ENCODE measurements at regions not wholly inside any gene's neighbourhood (a gene's known extent, or its start where the extent isn't known, plus 50 kb on each side); places are given as distances from the start of the nearest gene placed in this dataset.

DNA sequence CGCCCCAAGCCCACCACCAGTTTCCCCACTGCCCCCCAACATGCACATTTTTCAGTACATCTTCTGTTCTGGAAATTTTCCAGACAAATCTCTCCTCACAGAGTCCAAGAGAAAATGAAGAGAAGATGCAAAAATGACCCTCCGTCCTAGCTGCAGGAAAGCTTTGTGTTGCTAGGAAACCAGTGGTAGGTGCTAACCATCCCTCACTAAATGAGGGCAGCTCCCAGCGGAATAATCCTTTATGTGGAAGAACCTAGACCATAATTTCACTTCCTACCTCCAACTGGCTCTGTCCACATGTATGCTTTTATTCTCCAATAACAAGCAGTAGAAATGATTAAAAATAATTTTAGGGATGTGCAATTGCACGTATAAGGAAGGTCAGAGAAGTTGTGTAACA is 311.9 kb upstream of the EPHA4 start:
- no peaks in the 10 kb centered on the region for H3K4me1 ChIP-seq (ENCODE audit: control insufficient read depth in 1 of 2, insufficient read depth in 2 of 2, low read length in 2 of 2)
- Mint-ChIP-seq H3K4me1 (no peaks in the 10 kb centered on the region), H3K27me3 (ENCODE audit: low read depth in 3 of 3) (no peaks in the 10 kb centered on the region), H3K4me3 (no peak overlapping the region), H3K36me3 (no peaks in the 10 kb centered on the region), H3K27ac (no peak overlapping the region), H3K9me3 (peaks cover 0 to 1% (median 0%) of the 10 kb centered on the region in 7 donors)
- no peak for TF ChIP-seq CTCF (IDR thresholded peaks at IDR 0.05)
- H3K79me2 ChIP-seq (ENCODE audit: insufficient read depth, low read length): no peaks in the 10 kb centered on the region
- no peaks in the 10 kb centered on the region for H4K20me1 ChIP-seq (ENCODE audit: insufficient read depth, low read length)
- H3K4me2 ChIP-seq (replicated peaks; ENCODE audit: extremely low read depth, low read length, poor library complexity, severe bottlenecking): no peak overlapping the region
- intact Hi-C loops (cut with micrococcal nuclease): no loop called here
- no peaks in the 10 kb centered on the region for H3K27me3 ChIP-seq (ENCODE audit: control insufficient read depth in 2 of 2, insufficient read depth in 2 of 2, low read length in 2 of 2)
- H3K27ac ChIP-seq (ENCODE audit: low read depth in 1 of 2, low read length in 2 of 2): no peak overlapping the region
- H3K4me3 ChIP-seq (replicated peaks in 1 of 3; ENCODE audit: low read depth in 2 of 3, low read length in 3 of 3): no peak overlapping the region
- H3K36me3 ChIP-seq (replicated peaks in 1 of 2; ENCODE audit: control insufficient read depth in 1 of 2, insufficient read depth in 2 of 2, low read length in 2 of 2): no peaks in the 10 kb centered on the region
- 55% methylated on average over 2 of the region's 4 CpGs for WGBS (ENCODE audit: insufficient coverage)
- H3K9ac ChIP-seq (ENCODE audit: insufficient read depth, low read length, poor library complexity, severe bottlenecking): no peak overlapping the region
- no peak overlapping the region for H2AFZ ChIP-seq (ENCODE audit: insufficient read depth, low read depth, low read length, poor library complexity, severe bottlenecking)
- no peaks in the 10 kb centered on the region for H3K9me3 ChIP-seq (replicated peaks in 1 of 2; ENCODE audit: control insufficient read depth in 1 of 2, insufficient read depth in 1 of 2, low read length in 2 of 2)
- no peak for DNase-seq

GRCh38 chr2:221876016-221876415 is 303.9 kb upstream of the EPHA4 start:
- Mint-ChIP-seq H3K9me3 (peaks cover under 1 to 17% (median 3%) of the 10 kb centered on the region in 7 donors), H3K27ac (no peak overlapping the region), H3K4me3 (no peak overlapping the region), H3K27me3 (ENCODE audit: low read depth in 3 of 3) (no peaks in the 10 kb centered on the region), H3K36me3 (no peaks in the 10 kb centered on the region), H3K4me1 (no peaks in the 10 kb centered on the region)
- Histone ChIP-seq H3K4me2 (replicated peaks; ENCODE audit: extremely low read depth, low read length, poor library complexity, severe bottlenecking) (no peak overlapping the region), H3K27me3 (ENCODE audit: control insufficient read depth in 2 of 2, insufficient read depth in 2 of 2, low read length in 2 of 2) (no peaks in the 10 kb centered on the region), H3K4me3 (replicated peaks in 1 of 3; ENCODE audit: low read depth in 2 of 3, low read length in 3 of 3) (no peak overlapping the region), H3K27ac (ENCODE audit: low read depth in 1 of 2, low read length in 2 of 2) (no peak overlapping the region), H3K9me3 (replicated peaks in 1 of 2; ENCODE audit: control insufficient read depth in 1 of 2, insufficient read depth in 1 of 2, low read length in 2 of 2) (peaks cover 0 to 6% of the 10 kb centered on the region in 2 donors), H3K9ac (ENCODE audit: insufficient read depth, low read length, poor library complexity, severe bottlenecking) (no peak overlapping the region), H3K36me3 (replicated peaks in 1 of 2; ENCODE audit: control insufficient read depth in 1 of 2, insufficient read depth in 2 of 2, low read length in 2 of 2) (no peaks in the 10 kb centered on the region), H2AFZ (ENCODE audit: insufficient read depth, low read depth, low read length, poor library complexity, severe bottlenecking) (no peak overlapping the region), H4K20me1 (ENCODE audit: insufficient read depth, low read length) (no peaks in the 10 kb centered on the region), H3K79me2 (ENCODE audit: insufficient read depth, low read length) (no peaks in the 10 kb centered on the region), H3K4me1 (ENCODE audit: control insufficient read depth in 1 of 2, insufficient read depth in 2 of 2, low read length in 2 of 2) (no peaks in the 10 kb centered on the region)
- no peak for TF ChIP-seq CTCF (IDR thresholded peaks at IDR 0.05)
- intact Hi-C loops (cut with micrococcal nuclease): no loop called here
- no peak for DNase-seq

Data from CD14-positive monocyte (primary cell).